ENCODE measurements at regions not wholly inside any gene's neighbourhood (a gene's known extent, or its start where the extent isn't known, plus 50 kb on each side); places are given as distances from the start of the nearest gene placed in this dataset.

- Histone ChIP-seq H3K9ac (ENCODE audit: low read depth, low read length) (no peak overlapping the region), H3K27me3 (ENCODE audit: insufficient read depth, low read length) (peaks cover 47% of the 10 kb centered on the region), H3K27ac (ENCODE audit: low read length) (no peak overlapping the region), H3K4me3 (ENCODE audit: low read length) (no peak overlapping the region), H3K9me3 (ENCODE audit: insufficient read depth, low read depth, low read length) (no peaks in the 10 kb centered on the region), H3K36me3 (ENCODE audit: insufficient read depth, low read depth, low read length) (no peaks in the 10 kb centered on the region), H3K4me1 (ENCODE audit: insufficient read depth, low read length) (peaks cover 31% of the 10 kb centered on the region)
Measured at GRCh38 chr2:234711308-234711707, 214.4 kb upstream of the ARL4C start.

DNA sequence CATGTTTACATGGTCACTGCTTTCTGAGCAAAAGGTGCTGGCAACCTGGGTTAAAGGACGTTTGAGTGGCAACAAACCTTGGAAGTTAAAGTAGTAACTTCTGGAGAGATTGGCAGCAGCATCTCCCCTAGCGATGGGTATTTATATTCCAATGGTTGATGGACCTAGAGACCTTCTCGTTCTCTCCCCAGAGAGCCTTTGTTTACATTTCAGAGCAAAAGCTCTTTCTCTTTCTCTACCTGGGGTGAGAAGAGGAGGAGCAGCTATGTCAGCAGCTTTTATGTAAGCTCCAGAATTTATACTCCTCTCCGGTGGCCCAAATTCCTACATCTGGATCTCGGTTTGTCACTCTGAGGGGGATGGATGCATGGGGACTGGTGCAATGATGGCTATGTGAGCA, 213.7 kb upstream of the ARL4C start:
- no peak overlapping the region for H3K9ac ChIP-seq (ENCODE audit: low read depth, low read length)

DNA sequence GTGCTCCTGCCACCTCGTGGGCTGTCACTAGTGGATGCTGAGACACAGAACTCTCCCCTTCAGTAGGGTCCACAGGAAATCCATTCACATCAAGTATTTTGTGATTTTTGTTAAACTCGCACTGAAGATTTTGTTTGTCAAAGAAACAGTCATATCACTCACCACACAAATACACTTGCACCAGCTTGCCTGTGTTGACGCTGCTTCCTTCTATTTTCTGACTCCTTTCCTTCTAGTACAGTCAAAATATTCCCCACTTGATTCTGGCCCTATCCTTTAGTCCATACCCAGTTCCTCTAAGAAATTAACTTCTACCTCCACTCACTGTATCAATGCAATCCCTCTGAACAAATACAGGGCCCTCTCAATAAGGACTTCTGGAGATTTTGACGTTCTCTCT, 213.2 kb upstream of the ARL4C start:
- H3K9ac ChIP-seq (ENCODE audit: low read depth, low read length): no peak overlapping the region
- no peaks in the 10 kb centered on the region for H3K9me3 ChIP-seq (ENCODE audit: insufficient read depth, low read depth, low read length)
- H3K4me3 ChIP-seq (ENCODE audit: low read length): peak overlapping the region; percentile 41; the same call in 1 of the 2 replicates
- H3K27ac ChIP-seq (ENCODE audit: low read length): no peak overlapping the region
- peaks cover 31% of the 10 kb centered on the region for H3K4me1 ChIP-seq (ENCODE audit: insufficient read depth, low read length)
- no peaks in the 10 kb centered on the region for H3K36me3 ChIP-seq (ENCODE audit: insufficient read depth, low read depth, low read length)
- peaks cover 47% of the 10 kb centered on the region for H3K27me3 ChIP-seq (ENCODE audit: insufficient read depth, low read length)

More for the DNA sequence above, 213.7 kb upstream of the ARL4C start:
- peaks cover 47% of the 10 kb centered on the region for H3K27me3 ChIP-seq (ENCODE audit: insufficient read depth, low read length)
- no peak overlapping the region for H3K27ac ChIP-seq (ENCODE audit: low read length)
- no peaks in the 10 kb centered on the region for H3K9me3 ChIP-seq (ENCODE audit: insufficient read depth, low read depth, low read length)
- H3K4me3 ChIP-seq (ENCODE audit: low read length): peak overlapping the region; percentile 41; the same call in 1 of the 2 replicates
- no peaks in the 10 kb centered on the region for H3K36me3 ChIP-seq (ENCODE audit: insufficient read depth, low read depth, low read length)
- H3K4me1 ChIP-seq (ENCODE audit: insufficient read depth, low read length): peaks cover 31% of the 10 kb centered on the region

GRCh38 chr2:234708717-234709116, 211.8 kb upstream of the ARL4C start:
- Histone ChIP-seq H3K4me1 (ENCODE audit: insufficient read depth, low read length) (peaks cover 31% of the 10 kb centered on the region), H3K4me3 (ENCODE audit: low read length) (peak overlapping the region; percentile 51; the same call in 1 of the 2 replicates), H3K27me3 (ENCODE audit: insufficient read depth, low read length) (peaks cover 44% of the 10 kb centered on the region), H3K9ac (ENCODE audit: low read depth, low read length) (no peak overlapping the region), H3K36me3 (ENCODE audit: insufficient read depth, low read depth, low read length) (no peaks in the 10 kb centered on the region), H3K9me3 (ENCODE audit: insufficient read depth, low read depth, low read length) (no peaks in the 10 kb centered on the region), H3K27ac (ENCODE audit: low read length) (no peak overlapping the region)

- Histone ChIP-seq H3K36me3 (ENCODE audit: insufficient read depth, low read depth, low read length) (no peaks in the 10 kb centered on the region), H3K27me3 (ENCODE audit: insufficient read depth, low read length) (peaks cover 41% of the 10 kb centered on the region), H3K4me1 (ENCODE audit: insufficient read depth, low read length) (peaks cover 31% of the 10 kb centered on the region), H3K9ac (ENCODE audit: low read depth, low read length) (no peak overlapping the region), H3K27ac (ENCODE audit: low read length) (no peak overlapping the region), H3K4me3 (ENCODE audit: low read length) (peak overlapping the region; percentile 51; the same call in 1 of the 2 replicates), H3K9me3 (ENCODE audit: insufficient read depth, low read depth, low read length) (no peaks in the 10 kb centered on the region)
Measured at GRCh38 chr2:234708091-234708683, 211.3 kb upstream of the ARL4C start.

DNA sequence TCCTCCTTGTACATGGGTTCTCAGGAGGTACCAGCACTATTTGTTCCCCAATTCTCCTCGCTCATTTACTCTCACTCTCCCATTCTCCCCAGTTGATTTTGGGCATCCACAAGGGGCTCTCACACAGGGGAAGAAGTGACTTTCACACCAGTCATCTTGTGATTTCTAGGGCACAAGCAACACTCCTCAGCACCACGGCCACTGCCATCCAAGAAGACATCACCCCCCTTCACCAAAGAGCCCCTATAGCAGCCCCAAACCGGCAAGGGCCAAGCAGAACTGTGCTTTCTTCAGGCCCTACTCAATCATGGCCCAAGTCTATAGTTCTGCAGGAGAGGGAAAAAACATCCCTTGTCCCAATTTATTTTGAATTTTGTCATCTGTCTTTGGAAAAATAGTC, 209.2 kb upstream of the ARL4C start:
- Histone ChIP-seq H3K27ac (ENCODE audit: low read length) (no peak overlapping the region), H3K36me3 (ENCODE audit: insufficient read depth, low read depth, low read length) (no peaks in the 10 kb centered on the region), H3K9ac (ENCODE audit: low read depth, low read length) (no peak overlapping the region), H3K27me3 (ENCODE audit: insufficient read depth, low read length) (peaks cover 21% of the 10 kb centered on the region), H3K9me3 (ENCODE audit: insufficient read depth, low read depth, low read length) (no peaks in the 10 kb centered on the region), H3K4me1 (ENCODE audit: insufficient read depth, low read length) (peaks cover 31% of the 10 kb centered on the region), H3K4me3 (ENCODE audit: low read length) (no peak overlapping the region)

DNA sequence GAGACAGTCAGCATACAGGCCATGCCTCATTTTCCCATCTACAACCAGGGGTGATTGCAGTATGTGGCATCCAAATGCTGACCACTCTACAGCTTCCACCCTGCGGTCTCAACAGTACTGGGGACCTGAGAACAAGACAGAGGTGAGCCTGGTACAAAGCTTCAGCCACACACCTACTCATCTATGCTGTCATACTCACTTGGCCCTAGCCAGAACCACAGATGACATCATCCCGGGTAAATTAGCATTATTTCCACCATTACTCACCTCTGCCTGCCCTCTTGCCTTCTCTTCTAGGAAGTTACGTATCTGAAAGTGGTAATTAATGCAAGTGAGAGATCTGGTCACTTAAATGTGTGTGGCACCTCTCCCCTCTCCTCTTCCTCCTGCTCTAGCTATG, 208.2 kb upstream of the ARL4C start:
- Histone ChIP-seq H3K4me1 (ENCODE audit: insufficient read depth, low read length) (peaks cover 22% of the 10 kb centered on the region), H3K27ac (ENCODE audit: low read length) (no peak overlapping the region), H3K27me3 (ENCODE audit: insufficient read depth, low read length) (peaks cover 18% of the 10 kb centered on the region), H3K9ac (ENCODE audit: low read depth, low read length) (no peak overlapping the region), H3K4me3 (ENCODE audit: low read length) (no peak overlapping the region), H3K9me3 (ENCODE audit: insufficient read depth, low read depth, low read length) (no peaks in the 10 kb centered on the region), H3K36me3 (ENCODE audit: insufficient read depth, low read depth, low read length) (no peaks in the 10 kb centered on the region)

DNA sequence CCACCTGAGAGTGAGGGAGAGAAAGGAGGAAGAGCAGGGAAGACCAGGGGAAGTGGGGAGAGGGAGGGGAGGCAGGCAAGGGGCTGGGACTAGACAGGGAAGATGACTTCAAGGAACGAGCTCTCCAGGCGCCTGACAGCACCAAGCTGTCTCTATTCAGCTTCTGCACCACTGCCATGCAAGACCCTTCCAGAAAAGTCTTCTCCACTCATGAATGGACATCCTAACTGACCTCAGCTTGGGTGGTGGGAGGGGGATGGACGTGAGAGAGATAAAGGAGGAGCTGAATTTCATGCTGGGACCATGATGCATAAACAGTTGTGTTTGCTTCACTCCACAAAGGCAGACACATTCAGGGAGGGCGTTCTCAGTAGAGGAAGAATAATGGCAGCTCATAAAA, 206.4 kb upstream of the ARL4C start:
- Histone ChIP-seq H3K36me3 (ENCODE audit: insufficient read depth, low read depth, low read length) (no peaks in the 10 kb centered on the region), H3K27me3 (ENCODE audit: insufficient read depth, low read length) (no peaks in the 10 kb centered on the region), H3K9me3 (ENCODE audit: insufficient read depth, low read depth, low read length) (peaks cover 3% of the 10 kb centered on the region; the same call in 1 of the 2 replicates)

GRCh38 chr2:234702731-234703225, 205.9 kb upstream of the ARL4C start:
- peaks cover 6% of the 10 kb centered on the region for H3K4me1 ChIP-seq (ENCODE audit: insufficient read depth, low read length)
- no peak overlapping the region for H3K4me3 ChIP-seq (ENCODE audit: low read length)
- H3K27ac ChIP-seq (ENCODE audit: low read length): no peak overlapping the region
- no peaks in the 10 kb centered on the region for H3K27me3 ChIP-seq (ENCODE audit: insufficient read depth, low read length)
- peaks cover 8% of the 10 kb centered on the region for H3K9me3 ChIP-seq (ENCODE audit: insufficient read depth, low read depth, low read length)
- H3K36me3 ChIP-seq (ENCODE audit: insufficient read depth, low read depth, low read length): no peaks in the 10 kb centered on the region
- no peak overlapping the region for H3K9ac ChIP-seq (ENCODE audit: low read depth, low read length)

More for the DNA sequence above, 206.4 kb upstream of the ARL4C start:
- Histone ChIP-seq H3K4me1 (ENCODE audit: insufficient read depth, low read length) (peaks cover 10% of the 10 kb centered on the region), H3K27ac (ENCODE audit: low read length) (no peak overlapping the region), H3K4me3 (ENCODE audit: low read length) (no peak overlapping the region), H3K9ac (ENCODE audit: low read depth, low read length) (no peak overlapping the region)

DNA sequence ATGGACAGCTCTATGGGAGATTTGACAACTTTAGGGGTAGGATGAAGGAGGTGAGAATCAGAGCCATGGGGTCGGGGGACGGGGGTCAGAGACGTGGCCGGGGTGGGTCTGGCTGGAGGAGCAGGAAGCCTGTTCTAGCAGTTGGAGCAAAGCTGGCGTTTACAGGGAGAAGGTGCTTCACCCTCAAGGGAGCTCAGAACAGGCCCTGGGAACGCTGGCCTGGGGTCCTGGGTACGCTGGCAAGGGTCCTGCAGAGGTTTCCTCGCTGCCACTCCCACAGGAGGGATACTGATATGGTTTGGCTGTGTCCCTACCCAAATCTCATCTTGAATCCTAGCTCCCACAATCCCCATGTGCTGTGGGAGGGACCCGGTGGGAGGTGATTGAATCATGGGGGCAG, 205.0 kb upstream of the ARL4C start:
- Histone ChIP-seq H3K9ac (ENCODE audit: low read depth, low read length) (no peak overlapping the region), H3K27ac (ENCODE audit: low read length) (no peak overlapping the region), H3K27me3 (ENCODE audit: insufficient read depth, low read length) (no peaks in the 10 kb centered on the region), H3K9me3 (ENCODE audit: insufficient read depth, low read depth, low read length) (peaks cover 17% of the 10 kb centered on the region), H3K4me1 (ENCODE audit: insufficient read depth, low read length) (no peaks in the 10 kb centered on the region), H3K36me3 (ENCODE audit: insufficient read depth, low read depth, low read length) (no peaks in the 10 kb centered on the region), H3K4me3 (ENCODE audit: low read length) (no peak overlapping the region)

- Histone ChIP-seq H3K9ac (ENCODE audit: low read depth, low read length) (no peak overlapping the region), H3K27me3 (ENCODE audit: insufficient read depth, low read length) (no peaks in the 10 kb centered on the region), H3K4me3 (ENCODE audit: low read length) (no peak overlapping the region), H3K27ac (ENCODE audit: low read length) (no peak overlapping the region), H3K9me3 (ENCODE audit: insufficient read depth, low read depth, low read length) (peaks cover 21% of the 10 kb centered on the region), H3K4me1 (ENCODE audit: insufficient read depth, low read length) (no peaks in the 10 kb centered on the region), H3K36me3 (ENCODE audit: insufficient read depth, low read depth, low read length) (no peaks in the 10 kb centered on the region)
Measured at GRCh38 chr2:234701421-234701820, 204.5 kb upstream of the ARL4C start.

DNA sequence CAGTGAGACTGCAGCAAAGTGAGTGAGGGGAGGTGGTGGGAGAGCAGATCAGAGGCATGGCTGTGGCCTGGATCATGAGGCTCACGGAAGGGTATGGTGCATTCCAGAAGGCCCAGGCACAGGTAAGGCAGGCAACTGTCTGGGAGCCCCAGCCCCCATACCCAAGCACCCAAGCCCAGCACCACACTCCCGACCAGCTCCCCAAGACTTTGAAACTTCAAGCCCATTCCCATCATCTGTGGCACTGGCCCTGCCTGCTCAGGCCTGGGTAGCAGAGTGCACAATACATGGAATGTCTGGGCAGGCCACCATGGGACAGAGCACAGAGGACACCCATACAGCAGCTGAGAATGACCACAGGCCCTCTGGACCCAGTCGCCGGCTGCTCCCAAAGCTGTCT, 202.6 kb upstream of the ARL4C start:
- H3K4me3 ChIP-seq (ENCODE audit: low read length): no peak overlapping the region
- no peak overlapping the region for H3K9ac ChIP-seq (ENCODE audit: low read depth, low read length)
- peaks cover 32% of the 10 kb centered on the region for H3K9me3 ChIP-seq (ENCODE audit: insufficient read depth, low read depth, low read length)
- H3K27me3 ChIP-seq (ENCODE audit: insufficient read depth, low read length): no peaks in the 10 kb centered on the region
- no peaks in the 10 kb centered on the region for H3K4me1 ChIP-seq (ENCODE audit: insufficient read depth, low read length)
- no peaks in the 10 kb centered on the region for H3K36me3 ChIP-seq (ENCODE audit: insufficient read depth, low read depth, low read length)
- H3K27ac ChIP-seq (ENCODE audit: low read length): no peak overlapping the region
